IMR-90 (cell line): ENCODE measurements at regions not wholly inside any gene's neighbourhood (a gene's known extent, or its start where the extent isn't known, plus 50 kb on each side); places are given as distances from the start of the nearest gene placed in this dataset.

Experiments
- CTCF ChIP-seq: conservative IDR thresholded peaks from 2 replicates; pipeline ENCODE4 v1.5.1; 2012; ENCODE audit warnings: mild to moderate bottlenecking, low read depth, low read length, improper control_type of control experiment
- POLR2A ChIP-seq: IDR thresholded peaks from 2 replicates; pipeline ENCODE4 v1.6.1; 2012; ENCODE audit warnings: mild to moderate bottlenecking, low read depth, low read length
- SMC3 ChIP-seq: fragments of 150-350 bp; IDR thresholded peaks from 2 replicates; pipeline ENCODE4 v1.6.1; 2016; ENCODE audit warnings: low read depth, mild to moderate bottlenecking, antibody characterized with exemption, low read length, moderate library complexity
- TF ChIP-seq, protein P1 (sequence below): fragments of 150-350 bp; IDR thresholded peaks from 2 replicates; pipeline ENCODE4 v1.6.1; 2017; ENCODE audit warnings: mild to moderate bottlenecking, antibody characterized with exemption, low read length, low read depth

DNA sequence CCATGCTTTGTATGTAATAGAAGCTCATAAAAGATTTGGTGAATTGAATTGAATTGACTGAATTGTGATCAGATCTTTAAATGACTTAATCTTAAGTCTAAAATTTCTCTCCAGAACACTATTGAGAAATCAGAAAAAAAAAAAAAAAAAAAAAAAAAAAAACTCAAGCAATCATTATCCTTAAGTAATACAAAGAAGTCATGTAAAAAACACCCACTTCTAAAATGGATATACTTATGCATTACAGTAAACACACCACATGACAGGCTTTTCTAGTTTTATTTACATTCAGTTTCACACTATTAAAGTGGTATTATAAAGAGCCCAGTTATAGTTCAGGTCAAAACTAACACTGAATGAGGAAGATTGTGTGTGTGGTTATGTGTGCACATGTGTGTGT lies 84.9 kb upstream of the GLS start:
- TF ChIP-seq SMC3 (no peak), CTCF (no peak), POLR2A (no peak)
- TF ChIP-seq, protein P1, sequence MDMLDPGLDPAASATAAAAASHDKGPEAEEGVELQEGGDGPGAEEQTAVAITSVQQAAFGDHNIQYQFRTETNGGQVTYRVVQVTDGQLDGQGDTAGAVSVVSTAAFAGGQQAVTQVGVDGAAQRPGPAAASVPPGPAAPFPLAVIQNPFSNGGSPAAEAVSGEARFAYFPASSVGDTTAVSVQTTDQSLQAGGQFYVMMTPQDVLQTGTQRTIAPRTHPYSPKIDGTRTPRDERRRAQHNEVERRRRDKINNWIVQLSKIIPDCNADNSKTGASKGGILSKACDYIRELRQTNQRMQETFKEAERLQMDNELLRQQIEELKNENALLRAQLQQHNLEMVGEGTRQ: no peak
